OCI-LY3 (cell line): ENCODE measurements at regions not wholly inside any gene's neighbourhood (a gene's known extent, or its start where the extent isn't known, plus 50 kb on each side); places are given as distances from the start of the nearest gene placed in this dataset.

Source experiments
- H2AFZ ChIP-seq: fragments of 200-600, 300-600 bp; shearing (Covaris generic); 2 replicates; pipeline ENCODE4 v1.6.0; 2014; ENCODE audit warnings: antibody characterized with exemption, low read depth, low read length
- H3K27ac ChIP-seq: fragments of 200-600, 300-600 bp; sonication (generic); 2 replicates; pipeline ENCODE4 v1.5.1; 2014; ENCODE audit warnings: mild to moderate bottlenecking, low read length, moderate library complexity, mixed read lengths
- H3K27me3 ChIP-seq: fragments of 200-600, 300-600 bp; sonication (generic); 2 replicates; pipeline ENCODE4 v1.6.1; 2014; ENCODE audit warnings: low read depth, low read length, mixed read lengths
- H3K36me3 ChIP-seq: fragments of 200-600, 300-600 bp; sonication (generic); replicated peaks from 2 replicates; pipeline ENCODE3; 2014; ENCODE audit warnings: low read depth, low read length, mixed read lengths
- H3K4me1 ChIP-seq: fragments of 300-600, 200-600 bp; sonication (generic); 2 replicates; pipeline ENCODE4 v1.6.1; 2014; ENCODE audit warnings: low read length, mixed read lengths
- H3K4me2 ChIP-seq: fragments of 200-600, 300-600 bp; sonication (generic); 2 replicates; pipeline ENCODE4 v1.6.1; 2014; ENCODE audit warnings: low read length, mixed read lengths
- H3K4me3 ChIP-seq: fragments of 300-600, 200-600 bp; sonication (generic); 2 replicates; pipeline ENCODE4 v1.5.1; 2014; ENCODE audit warnings: antibody characterized with exemption, mild to moderate bottlenecking, low read length, moderate library complexity
- H3K79me2 ChIP-seq: fragments of 300-600, 200-600 bp; shearing (Covaris generic); 2 replicates; pipeline ENCODE4 v1.6.1; 2014; ENCODE audit warnings: mild to moderate bottlenecking, low read length, mixed read lengths
- H3K9ac ChIP-seq: fragments of 300-600, 200-600 bp; shearing (Covaris generic); 2 replicates; pipeline ENCODE4 v1.6.0; 2014; ENCODE audit warnings: mild to moderate bottlenecking, low read length, moderate library complexity
- H3K9me3 ChIP-seq: fragments of 200-600, 300-600 bp; shearing (Covaris generic); 2 replicates; pipeline ENCODE4 v1.6.1; 2014; ENCODE audit warnings: low read length, mixed read lengths; ENCODE audit not compliant: insufficient read depth
- H4K20me1 ChIP-seq: fragments of 200-600, 300-600 bp; sonication (generic); 2 replicates; pipeline ENCODE4 v1.6.1; 2016; ENCODE audit warnings: low read length, mixed read lengths; ENCODE audit not compliant: insufficient read depth
- EZH2phosphoT487 ChIP-seq: fragments of 200-600 bp; shearing (Covaris generic); IDR thresholded peaks from 2 replicates; pipeline ENCODE4 v1.6.1; 2018; ENCODE audit warnings: antibody characterized with exemption, mixed run types, low read depth
- TF ChIP-seq, protein P1 (sequence below): fragments of 200-600, 300-600 bp; sonication (generic); IDR thresholded peaks from 2 replicates; pipeline ENCODE4 v1.5.1; 2014; ENCODE audit warnings: antibody characterized with exemption, low read length, low read depth

GRCh38 chr11:82653752-82654151, 79.9 kb downstream of the FAM181B start:
- no peak overlapping the region for H3K4me3 ChIP-seq
- H3K27me3 ChIP-seq: no peaks in the 10 kb centered on the region
- H3K79me2 ChIP-seq: no peaks in the 10 kb centered on the region
- no peaks in the 10 kb centered on the region for H3K4me1 ChIP-seq
- TF ChIP-seq, protein P1, sequence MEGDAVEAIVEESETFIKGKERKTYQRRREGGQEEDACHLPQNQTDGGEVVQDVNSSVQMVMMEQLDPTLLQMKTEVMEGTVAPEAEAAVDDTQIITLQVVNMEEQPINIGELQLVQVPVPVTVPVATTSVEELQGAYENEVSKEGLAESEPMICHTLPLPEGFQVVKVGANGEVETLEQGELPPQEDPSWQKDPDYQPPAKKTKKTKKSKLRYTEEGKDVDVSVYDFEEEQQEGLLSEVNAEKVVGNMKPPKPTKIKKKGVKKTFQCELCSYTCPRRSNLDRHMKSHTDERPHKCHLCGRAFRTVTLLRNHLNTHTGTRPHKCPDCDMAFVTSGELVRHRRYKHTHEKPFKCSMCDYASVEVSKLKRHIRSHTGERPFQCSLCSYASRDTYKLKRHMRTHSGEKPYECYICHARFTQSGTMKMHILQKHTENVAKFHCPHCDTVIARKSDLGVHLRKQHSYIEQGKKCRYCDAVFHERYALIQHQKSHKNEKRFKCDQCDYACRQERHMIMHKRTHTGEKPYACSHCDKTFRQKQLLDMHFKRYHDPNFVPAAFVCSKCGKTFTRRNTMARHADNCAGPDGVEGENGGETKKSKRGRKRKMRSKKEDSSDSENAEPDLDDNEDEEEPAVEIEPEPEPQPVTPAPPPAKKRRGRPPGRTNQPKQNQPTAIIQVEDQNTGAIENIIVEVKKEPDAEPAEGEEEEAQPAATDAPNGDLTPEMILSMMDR: no peak
- TF ChIP-seq EZH2phosphoT487: no peak
- no peaks in the 10 kb centered on the region for H3K9me3 ChIP-seq
- no peak overlapping the region for H3K4me2 ChIP-seq
- no peak overlapping the region for H3K27ac ChIP-seq
- no peaks in the 10 kb centered on the region for H4K20me1 ChIP-seq
- H3K36me3 ChIP-seq: no peaks in the 10 kb centered on the region
- H3K9ac ChIP-seq: no peak overlapping the region
- H2AFZ ChIP-seq: no peak overlapping the region

GRCh38 chr11:82639251-82639650, 94.4 kb downstream of the FAM181B start:
- no peak for TF ChIP-seq EZH2phosphoT487
- TF ChIP-seq, protein P1: no peak
- no peak overlapping the region for H3K9ac ChIP-seq
- H4K20me1 ChIP-seq: no peaks in the 10 kb centered on the region
- H2AFZ ChIP-seq: no peak overlapping the region
- no peaks in the 10 kb centered on the region for H3K36me3 ChIP-seq
- H3K27me3 ChIP-seq: no peaks in the 10 kb centered on the region
- no peak overlapping the region for H3K27ac ChIP-seq
- no peaks in the 10 kb centered on the region for H3K4me1 ChIP-seq
- no peaks in the 10 kb centered on the region for H3K79me2 ChIP-seq
- no peak overlapping the region for H3K4me2 ChIP-seq
- no peaks in the 10 kb centered on the region for H3K9me3 ChIP-seq
- H3K4me3 ChIP-seq: no peak overlapping the region

- no peak overlapping the region for H2AFZ ChIP-seq
- H3K27ac ChIP-seq: no peak overlapping the region
- no peaks in the 10 kb centered on the region for H3K36me3 ChIP-seq
- no peaks in the 10 kb centered on the region for H4K20me1 ChIP-seq
- peaks cover 11% of the 10 kb centered on the region for H3K4me1 ChIP-seq
- H3K79me2 ChIP-seq: no peaks in the 10 kb centered on the region
- H3K9me3 ChIP-seq: no peaks in the 10 kb centered on the region
- H3K27me3 ChIP-seq: no peaks in the 10 kb centered on the region
- H3K9ac ChIP-seq: no peak overlapping the region
- TF ChIP-seq EZH2phosphoT487: no peak
- TF ChIP-seq, protein P1: no peak
- no peak overlapping the region for H3K4me2 ChIP-seq
- no peak overlapping the region for H3K4me3 ChIP-seq
Observed at GRCh38 chr11:82636615-82637014, 97.0 kb downstream of the FAM181B start.

- no peak overlapping the region for H3K9ac ChIP-seq
- no peak overlapping the region for H3K4me2 ChIP-seq
- no peak overlapping the region for H3K27ac ChIP-seq
- no peak for TF ChIP-seq EZH2phosphoT487
- TF ChIP-seq, protein P1: no peak
- no peaks in the 10 kb centered on the region for H4K20me1 ChIP-seq
- no peaks in the 10 kb centered on the region for H3K27me3 ChIP-seq
- H3K79me2 ChIP-seq: no peaks in the 10 kb centered on the region
- no peaks in the 10 kb centered on the region for H3K9me3 ChIP-seq
- H2AFZ ChIP-seq: no peak overlapping the region
- peaks cover 13% of the 10 kb centered on the region for H3K4me1 ChIP-seq
- H3K36me3 ChIP-seq: no peaks in the 10 kb centered on the region
- no peak overlapping the region for H3K4me3 ChIP-seq
Observed at GRCh38 chr11:82634091-82634490, 99.6 kb downstream of the FAM181B start.
